ENCODE measurements at regions not wholly inside any gene's neighbourhood (a gene's known extent, or its start where the extent isn't known, plus 50 kb on each side); places are given as distances from the start of the nearest gene placed in this dataset.

GRCh38 chr6:166758136-166758704 is 131.2 kb upstream of the RPS6KA2 start:
- Histone ChIP-seq H3K36me3 (ENCODE audit: control insufficient read depth in 2 of 2, extremely low read depth in 1 of 2, insufficient read depth in 2 of 2, low read length in 2 of 2) (no peaks in the 10 kb centered on the region), H3K4me3 (replicated peaks in 1 of 3; ENCODE audit: insufficient read depth in 1 of 3, low read depth in 1 of 3, low read length in 3 of 3) (no peak overlapping the region), H3K9ac (replicated peaks; ENCODE audit: extremely low read depth, insufficient read depth, low read length) (no peak overlapping the region), H3K27me3 (ENCODE audit: control insufficient read depth in 2 of 2, insufficient read depth in 2 of 2, low read length in 2 of 2) (peaks cover 9 to 12% of the 10 kb centered on the region in 2 experiments), H3K4me2 (ENCODE audit: insufficient read depth, low read length) (no peak overlapping the region), H3K9me1 (replicated peaks; ENCODE audit: control insufficient read depth, extremely low read depth, insufficient read depth, low read length) (no peaks in the 10 kb centered on the region), H3K27ac (ENCODE audit: insufficient read depth, low read depth, low read length) (no peak overlapping the region), H3K9me3 (replicated peaks; ENCODE audit: control insufficient read depth, insufficient read depth, low read length) (no peaks in the 10 kb centered on the region), H4K20me1 (replicated peaks; ENCODE audit: control insufficient read depth, extremely low read depth, insufficient read depth, low read length) (no peaks in the 10 kb centered on the region), H3K79me2 (ENCODE audit: control insufficient read depth, insufficient read depth, low read length) (no peaks in the 10 kb centered on the region), H2AFZ (ENCODE audit: low read depth, low read length) (no peak overlapping the region), H3K4me1 (ENCODE audit: control insufficient read depth, extremely low read depth, insufficient read depth, low read length) (no peaks in the 10 kb centered on the region)
- DNase-seq (ENCODE audit: low read depth, low spot score), result no peak
- FAIRE-seq, result no peak
- ChIA-PET POLR2A (no interaction called here), CTCF (interaction anchor here (1.3 kb wide), 1 partner anchor 85 kb away, joined by 3 read pairs; no protein-coding TSS in a partner anchor)
- no TSS peak for BruUV-seq (replicated peaks)
- intact Hi-C loops (cut with micrococcal nuclease) (no loop called here), dilution Hi-C loops (cut with MboI; ENCODE audit: extremely low pct_ligation_motif_present, low sequenced_read_pairs) (no loop called here)
- TF ChIP-seq CTCF (IDR thresholded peaks at IDR 0.05; ENCODE audit: extremely low read depth in 1 of 2, insufficient read depth in 1 of 2, low read depth in 1 of 2, low read length in 2 of 2) (no peak), FOS (IDR thresholded peaks at IDR 0.05; ENCODE audit: borderline replicate concordance, insufficient read depth, low read length) (no peak), MYC (IDR thresholded peaks at IDR 0.05; ENCODE audit: low read depth, low read length) (no peak), EZH2 (IDR thresholded peaks at IDR 0.05; ENCODE audit: borderline replicate concordance, low read depth, low read length, severe bottlenecking) (no peak), POLR2AphosphoS5 (IDR thresholded peaks at IDR 0.05; ENCODE audit: insufficient read depth, low read depth, low read length) (no peak)

Data from endothelial cell of umbilical vein (primary cell).